ENCODE measurements at regions not wholly inside any gene's neighbourhood (a gene's known extent, or its start where the extent isn't known, plus 50 kb on each side); places are given as distances from the start of the nearest gene placed in this dataset.
"Not testable (repeated sequence)": the region's sequence is repeated elsewhere in the genome, so short reads cannot be mapped to it uniquely, and the experiment has no call there.

DNA sequence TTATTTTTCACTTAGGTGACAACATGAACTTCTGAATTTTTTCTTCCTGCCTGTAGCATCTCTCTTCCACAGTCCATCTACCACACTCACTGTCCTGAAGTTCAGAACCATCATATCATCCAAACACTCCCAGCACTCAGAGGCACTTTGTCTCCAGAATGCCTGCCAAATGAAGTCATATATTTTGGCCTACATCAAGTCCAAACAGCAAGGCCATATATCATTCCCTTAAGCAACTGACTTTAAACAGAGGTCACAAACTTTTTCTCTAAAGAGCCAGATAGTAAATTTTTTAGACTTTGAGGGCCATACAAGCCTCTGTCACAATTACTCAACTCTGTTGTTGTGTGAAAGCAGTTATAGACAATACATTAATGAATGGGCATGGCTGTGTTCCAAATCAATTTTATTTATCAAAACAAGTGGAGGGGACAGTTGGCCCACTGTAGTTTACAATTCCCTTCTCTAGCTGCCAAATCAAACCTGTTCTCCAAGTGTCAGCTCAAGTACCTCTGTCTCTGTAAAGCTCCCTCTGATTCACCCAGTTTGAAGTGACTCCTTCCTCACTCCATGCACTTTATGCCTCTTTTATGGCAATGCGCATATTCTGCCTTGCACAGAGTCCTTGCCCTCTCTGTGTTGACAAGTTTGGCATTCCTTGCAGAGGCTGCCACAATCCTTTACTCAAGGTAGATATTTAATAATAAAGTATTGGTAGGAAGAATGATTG lies 305.7 kb downstream of the FZD1 start:
- DNase-seq: no peak

DNA sequence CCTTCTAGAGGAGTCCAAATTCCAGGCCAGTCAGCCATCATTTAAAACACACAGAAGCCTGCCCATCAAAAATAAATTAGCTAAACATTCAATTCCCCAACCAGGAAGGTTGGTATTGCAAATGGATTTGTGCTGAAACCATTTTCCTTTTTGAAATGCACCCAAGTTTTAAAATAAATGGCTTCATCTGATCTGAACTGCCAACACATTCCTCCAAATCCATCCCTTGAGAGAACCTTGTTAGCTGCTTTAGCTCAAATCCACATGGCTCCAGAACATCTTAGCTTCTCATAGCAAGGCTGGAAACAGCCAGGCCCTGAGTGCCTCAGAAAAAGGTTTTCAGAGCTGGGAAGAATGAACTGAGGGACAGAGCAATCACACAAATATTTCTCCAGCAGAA lies 306.3 kb downstream of the FZD1 start:
- no peak for DNase-seq

DNA sequence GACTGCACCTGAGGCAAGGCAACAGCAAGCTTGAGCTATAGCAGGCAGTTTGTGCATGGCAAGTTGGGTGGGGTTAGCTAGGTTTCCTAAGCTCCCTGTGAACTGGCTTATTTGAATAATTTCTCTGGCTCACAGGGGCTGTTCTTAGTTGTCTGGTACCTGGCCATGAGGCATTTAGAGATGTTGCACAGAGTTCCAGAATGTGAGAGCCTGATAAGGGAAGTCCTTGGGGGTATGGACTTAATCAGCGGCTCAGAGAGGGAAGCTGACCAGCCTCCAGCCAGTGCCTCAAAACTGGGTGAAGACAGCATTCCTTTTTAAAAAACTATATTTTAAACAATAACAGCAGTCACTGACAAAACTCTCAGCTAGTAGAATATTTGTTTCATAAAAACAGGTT lies 307.4 kb downstream of the FZD1 start:
- DNase-seq: no peak

DNA sequence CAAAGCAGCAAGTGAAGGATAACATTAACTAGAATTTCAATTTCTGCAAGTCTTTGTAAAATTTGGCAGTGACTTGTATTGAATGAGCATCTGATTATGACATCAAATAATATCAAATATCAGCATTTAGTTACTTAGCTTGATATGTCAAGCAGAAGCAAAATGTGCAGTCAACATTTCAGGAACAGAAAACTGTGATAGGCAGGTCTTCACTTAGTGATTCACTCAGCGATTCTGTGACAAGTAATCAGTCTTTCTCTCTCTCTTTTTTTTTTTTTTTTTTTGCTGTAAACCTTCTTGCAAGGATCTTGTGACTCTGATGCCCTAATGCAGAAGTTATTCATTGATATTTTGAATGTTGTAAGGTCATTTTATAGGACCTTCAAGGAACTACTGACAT lies 307.1 kb downstream of the MTERF1 start:
- DNase-seq: no peak

DNA sequence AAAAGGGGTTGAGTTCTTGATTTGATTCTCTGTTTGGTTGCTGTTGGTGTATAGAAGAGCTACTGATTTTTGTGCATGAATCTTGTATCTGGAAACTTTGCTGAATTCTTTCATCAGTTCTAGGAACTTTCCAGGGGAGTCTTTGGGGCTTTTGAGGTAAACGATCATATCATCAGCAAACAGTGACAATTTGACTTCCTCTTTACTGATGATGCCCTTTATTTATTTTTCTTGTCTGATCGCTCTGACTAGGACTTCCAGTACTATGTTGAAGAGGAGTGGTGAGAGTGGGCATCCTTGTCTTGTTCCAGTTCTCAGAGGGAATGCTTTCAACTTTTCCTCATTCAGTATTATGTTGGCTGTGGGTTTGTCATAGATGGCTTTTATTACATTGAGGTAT lies 304.0 kb downstream of the MTERF1 start:
- DNase-seq: not testable (repeated sequence)

DNA sequence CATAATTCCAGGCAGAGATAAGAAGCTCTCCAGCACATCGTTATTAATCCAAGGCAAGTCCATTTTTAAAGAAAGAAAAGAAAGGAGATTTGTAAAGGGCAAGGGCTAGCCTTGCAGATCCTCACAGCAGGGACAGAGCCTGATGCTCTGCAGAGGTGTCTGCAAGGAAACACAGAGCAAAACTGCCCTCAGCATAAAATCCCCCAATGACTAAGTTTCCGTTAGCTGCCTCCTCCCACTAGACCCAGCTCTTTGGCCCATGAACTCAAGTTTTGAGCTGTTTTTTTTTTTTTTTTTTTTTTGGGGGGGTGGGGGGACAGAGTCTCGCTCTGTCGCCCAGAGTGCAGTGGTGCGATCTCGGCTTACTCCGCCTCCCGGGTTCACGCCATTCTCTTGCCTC lies 300.7 kb downstream of the MTERF1 start:
- DNase-seq: no peak

DNA sequence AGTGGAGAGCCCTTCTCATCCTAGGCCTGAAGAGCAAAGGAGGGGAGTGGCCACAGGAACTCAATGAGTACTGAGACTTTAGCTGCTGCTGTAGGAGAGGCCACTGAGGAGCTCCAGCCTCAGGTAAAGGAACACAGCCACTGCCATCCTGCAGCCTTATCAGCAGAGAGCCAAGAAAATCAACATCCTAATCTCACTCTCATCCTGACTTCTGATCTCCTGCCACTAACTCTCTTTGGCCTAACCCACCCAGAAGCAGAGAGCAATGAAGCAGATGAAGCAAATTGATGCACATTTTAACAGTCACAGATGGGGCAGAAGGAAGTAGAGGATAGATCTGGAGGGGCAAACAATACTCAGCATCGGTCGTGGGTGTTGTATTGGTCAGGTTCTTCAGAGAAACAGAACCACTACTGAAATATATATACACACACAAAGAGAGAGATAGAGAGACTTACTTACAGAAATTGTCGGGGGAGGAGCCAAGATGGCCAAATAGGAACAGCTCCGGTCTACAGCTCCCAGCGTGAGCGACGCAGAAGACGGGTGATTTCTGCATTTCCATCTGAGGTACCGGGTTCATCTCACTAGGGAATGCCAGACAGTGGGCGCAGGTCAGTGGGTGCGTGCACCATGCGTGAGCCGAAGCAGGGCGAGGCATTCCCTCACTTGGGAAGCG lies 297.6 kb downstream of the MTERF1 start:
- no peak for DNase-seq

DNA sequence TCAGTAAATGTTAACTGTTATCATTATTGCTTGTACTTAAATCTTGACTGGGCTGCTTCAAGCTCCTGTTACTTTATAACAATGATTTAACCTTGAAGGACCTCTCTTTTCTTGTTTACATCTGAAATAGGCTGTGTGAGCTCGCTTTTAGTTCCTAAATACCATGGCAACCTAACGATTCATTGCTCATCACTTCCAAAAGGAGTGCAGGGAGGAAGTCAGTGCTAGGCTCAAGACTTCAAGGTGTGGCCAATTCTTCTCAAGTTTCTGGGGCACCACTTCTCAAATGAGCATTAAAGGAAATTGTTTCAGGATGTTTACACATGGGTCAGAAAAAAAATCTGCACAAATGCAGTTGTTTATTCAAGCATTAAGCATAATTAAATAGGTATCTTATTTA lies 284.2 kb downstream of the MTERF1 start:
- DNase-seq: no peak

DNA sequence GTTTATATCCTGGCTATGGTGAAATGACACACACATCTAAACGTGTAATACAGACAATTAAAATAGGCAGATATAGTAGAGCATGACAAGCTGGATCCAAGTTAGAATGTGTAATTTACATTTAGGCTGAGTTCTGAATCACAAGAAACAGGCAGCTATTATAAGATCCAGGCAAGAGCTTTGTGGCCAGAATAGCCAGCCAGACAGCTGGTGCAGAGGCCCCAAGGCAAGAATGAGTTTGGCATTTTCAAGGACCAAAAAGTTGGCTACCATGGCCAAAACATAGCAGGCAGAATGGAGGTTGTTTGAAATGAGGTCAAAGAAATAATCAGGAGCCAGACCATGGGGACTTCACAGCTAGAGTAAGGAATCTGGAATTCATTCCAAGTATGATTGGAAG lies 281.7 kb downstream of the MTERF1 start:
- no peak for DNase-seq

DNA sequence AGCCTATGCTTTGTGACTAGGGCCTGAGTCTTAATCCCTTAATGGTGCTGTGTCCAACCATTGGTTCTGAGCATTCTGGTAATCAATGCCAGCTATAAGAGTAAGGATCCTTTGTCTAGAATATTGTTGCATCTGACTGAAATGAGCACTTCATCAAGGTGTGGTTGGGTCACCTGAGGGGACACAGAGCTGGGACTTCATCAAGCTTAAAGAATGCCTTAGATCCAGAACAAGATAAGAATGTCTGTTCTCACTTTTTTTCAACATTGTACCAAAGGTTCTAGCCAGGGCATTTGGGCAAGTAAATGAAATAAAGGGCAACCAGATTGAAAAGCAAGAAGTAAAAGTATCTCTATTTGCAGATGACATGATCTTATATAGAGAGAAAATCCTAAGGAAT lies 280.4 kb downstream of the MTERF1 start:
- DNase-seq: no peak

DNA sequence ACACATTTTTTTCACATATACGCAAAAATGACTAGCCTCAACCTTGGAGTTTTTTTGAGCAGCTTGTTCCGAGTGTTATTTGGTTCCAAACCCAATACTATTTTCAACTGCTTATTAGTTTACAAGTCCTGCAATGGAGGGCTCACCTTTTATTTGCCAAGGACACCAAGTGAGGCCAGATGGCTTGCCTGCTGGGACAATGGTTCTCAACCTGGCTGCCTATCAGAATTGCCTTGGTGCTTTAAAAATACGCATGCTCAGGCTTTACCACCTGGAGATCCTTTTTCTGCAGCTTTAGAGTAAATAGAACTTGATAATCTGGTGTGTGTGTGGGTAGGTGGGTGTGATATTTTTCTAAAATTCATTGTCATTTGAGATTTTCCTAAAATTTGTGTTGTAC lies 276.8 kb downstream of the MTERF1 start:
- peak; percentile 20 to 50 for DNase-seq

DNA sequence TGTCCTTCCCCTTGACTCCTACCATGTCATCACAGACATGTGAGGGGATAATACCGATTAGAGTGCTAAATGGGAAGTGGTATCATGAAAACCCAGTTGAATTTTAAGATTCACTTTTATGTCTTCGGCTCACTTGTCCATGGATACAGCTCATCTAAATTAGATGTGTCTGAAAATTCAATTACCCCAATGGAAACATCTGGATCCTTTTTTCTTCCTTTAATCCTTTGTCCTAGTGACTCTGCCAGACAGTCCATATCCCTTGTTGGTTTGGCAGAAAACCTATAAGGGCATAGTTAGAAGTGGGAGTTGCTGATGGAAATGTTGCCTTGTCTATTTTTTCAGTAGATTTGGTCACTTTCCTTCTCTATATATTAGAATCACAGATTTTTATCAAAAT lies 271.9 kb downstream of the MTERF1 start:
- DNase-seq: no peak

DNA sequence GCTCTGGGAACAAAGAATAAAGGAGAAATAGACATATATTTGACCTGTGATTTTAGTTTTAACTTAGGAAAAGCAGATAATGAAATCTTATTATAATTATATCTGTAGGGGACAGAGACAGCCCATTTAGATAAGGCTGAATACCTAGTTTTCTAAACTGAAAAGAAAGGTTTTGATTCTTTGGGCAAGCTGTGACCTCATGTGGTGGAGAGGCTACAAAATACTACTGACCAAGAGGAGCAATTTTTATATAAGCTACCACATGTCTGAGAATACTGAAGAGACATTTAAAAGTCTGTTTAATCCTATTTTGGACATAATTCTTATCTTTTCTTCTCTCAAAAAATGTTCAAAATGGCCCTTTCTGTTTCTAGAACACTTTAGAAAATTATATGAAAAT lies 271.0 kb downstream of the MTERF1 start:
- DNase-seq: no peak

DNA sequence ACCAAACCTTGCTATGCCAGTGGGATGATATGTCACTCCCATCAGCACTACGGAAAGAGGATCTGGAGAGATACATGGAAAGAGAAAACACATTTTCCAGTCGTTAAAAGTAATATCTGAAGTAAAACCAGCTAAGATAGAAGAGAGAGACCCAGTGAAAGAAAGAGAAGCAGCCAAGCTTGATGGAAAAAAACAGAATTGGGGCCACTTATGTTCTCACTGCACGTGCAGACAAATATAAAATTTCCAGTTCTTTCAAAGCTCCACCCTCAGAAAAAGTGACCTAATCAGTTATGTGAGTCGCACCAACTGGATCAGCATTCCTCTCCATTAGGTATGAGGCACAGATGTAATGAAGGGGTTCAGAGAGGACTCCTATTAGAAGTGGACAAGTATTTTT lies 266.1 kb downstream of the MTERF1 start:
- DNase-seq: no peak

DNA sequence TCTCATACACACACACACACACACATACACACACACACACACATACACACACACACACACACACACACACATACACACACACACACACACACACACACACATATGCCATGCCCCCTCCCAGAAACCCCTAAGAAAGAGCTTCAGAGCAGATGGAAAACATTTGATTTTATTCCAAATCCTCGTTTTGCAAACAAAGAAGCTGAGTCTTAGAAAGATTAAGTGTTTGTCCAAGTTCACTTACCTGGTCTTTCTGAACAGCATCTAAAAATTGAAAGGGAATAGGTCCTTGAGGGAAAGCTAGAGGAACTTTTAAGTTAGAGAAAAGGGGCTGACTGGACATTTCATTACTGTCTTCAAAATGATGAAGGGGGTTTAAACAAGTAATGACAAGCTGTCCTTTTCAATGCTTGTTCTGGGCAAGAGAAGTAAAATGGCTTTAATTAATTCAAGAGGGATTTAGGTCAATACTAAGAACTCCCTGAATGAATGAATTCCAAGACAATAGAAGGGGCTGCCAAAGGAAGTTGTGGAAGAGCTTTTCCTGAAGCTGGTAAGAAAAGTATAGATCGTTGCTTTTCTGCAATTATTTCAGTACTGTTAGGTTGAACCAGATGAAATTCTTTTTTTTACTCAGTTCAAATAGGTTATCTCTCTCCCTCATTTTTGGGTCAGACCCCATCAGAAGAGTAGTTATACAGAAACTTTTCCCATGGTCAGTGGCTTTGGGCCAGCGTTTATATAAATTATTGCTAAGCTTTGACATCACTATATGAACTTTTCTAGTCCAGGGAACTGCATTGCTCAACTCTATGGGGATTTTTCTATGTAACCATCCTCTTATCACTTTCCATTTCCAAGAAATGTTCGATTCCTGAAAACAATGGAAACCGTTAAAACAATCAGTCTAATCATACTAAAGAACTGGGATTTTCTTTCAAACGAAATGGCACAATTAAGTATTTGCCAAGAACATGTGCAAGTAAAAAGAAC lies 261.4 kb downstream of the MTERF1 start:
- peak in 1 of 2 experiments; percentile 20 for DNase-seq

DNA sequence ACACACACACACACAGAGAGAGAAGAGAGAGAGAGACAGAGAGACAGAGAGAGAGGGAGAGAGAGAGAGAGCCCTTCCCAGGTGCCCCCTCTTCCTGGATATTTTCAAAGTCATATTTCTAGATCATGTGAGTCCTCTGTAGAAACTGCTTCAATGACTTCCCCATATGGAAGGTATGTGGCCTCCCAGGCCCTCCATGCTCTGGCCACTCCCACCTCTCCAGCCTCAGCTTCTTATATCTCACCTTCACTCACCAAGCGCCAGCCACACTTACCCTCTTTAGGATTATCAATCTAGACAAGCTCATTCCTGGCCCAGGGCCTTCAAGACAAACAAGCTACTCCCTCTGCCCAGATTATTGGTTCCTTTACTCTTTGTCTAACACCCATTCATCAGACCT lies 259.7 kb downstream of the MTERF1 start:
- no peak for DNase-seq

DNA sequence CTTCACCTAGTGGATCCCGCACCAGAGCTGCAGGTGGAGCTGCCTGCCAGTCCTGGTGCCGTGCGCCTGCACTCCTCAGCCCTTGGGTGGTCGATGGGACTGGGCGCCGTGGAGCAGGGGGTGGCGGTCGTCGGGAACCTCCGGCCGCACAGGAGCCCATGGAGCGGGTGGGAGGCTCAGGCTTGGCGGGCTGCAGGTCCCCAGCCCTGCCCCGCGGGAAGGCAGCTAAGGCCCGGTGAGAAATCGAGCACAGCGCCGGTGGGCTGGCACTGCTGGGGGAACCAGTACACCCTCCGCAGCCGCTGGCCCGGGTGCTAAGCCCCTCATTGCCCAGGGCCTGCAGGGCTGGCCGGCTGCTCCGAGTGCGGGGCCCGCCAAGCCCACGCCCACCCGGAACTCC lies 253.2 kb downstream of the MTERF1 start:
- DNase-seq: not testable (repeated sequence)

DNA sequence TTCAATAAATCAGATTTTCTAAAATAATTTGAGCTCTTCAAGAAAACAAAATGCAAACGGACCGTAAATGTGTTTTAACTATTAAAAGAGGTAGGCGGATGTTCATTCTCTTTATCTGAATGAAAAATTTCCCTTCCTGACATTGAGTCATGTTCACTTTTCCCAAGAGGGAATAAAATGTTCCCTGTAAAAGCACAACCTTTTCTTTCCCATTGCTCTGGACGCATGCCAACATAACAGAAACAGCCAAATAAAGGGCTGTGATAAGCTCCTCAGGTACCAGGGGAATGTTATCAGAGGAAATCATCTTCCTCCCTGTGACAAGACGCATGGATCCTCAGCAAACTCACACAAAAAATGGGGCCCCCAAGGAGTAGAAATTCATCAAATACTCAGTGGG lies 251.8 kb downstream of the MTERF1 start:
- no peak for DNase-seq

DNA sequence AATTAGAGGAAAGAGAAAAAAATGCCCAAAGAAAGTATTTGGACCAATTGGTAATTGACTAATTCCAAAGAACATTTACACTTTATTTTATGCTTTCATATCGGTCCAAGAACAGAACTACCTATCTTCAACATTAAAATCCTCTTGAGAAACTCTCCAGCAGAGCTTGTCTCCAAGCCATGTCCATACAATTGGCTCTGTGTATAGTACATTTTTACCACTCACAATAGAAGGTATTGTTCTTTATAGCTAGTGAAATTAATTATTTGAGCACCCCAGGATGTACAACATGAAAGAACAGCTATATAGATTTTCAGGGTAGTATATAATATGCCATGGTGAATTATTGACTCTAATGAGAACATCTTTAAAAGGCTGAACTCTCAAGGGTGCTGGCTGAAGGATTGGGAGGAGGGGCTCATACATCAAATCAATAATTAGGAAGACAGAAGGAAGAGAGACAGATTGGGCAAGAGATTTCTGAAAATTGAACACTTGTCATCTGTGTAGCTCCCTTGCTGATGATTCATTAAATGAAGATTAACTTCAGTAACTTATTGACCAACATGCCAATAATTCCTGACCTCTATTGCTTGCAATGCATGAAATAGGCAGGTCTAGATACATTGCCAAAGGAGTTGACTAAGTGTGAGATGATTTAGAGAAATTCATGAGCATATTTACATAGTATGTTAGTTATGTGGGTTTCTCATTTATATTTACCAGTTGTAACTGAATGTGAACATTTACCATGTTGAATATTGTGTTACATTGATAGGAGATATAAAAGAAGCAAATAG lies 249.7 kb downstream of the MTERF1 start:
- DNase-seq: peak in 1 of 2 experiments; percentile 56

DNA sequence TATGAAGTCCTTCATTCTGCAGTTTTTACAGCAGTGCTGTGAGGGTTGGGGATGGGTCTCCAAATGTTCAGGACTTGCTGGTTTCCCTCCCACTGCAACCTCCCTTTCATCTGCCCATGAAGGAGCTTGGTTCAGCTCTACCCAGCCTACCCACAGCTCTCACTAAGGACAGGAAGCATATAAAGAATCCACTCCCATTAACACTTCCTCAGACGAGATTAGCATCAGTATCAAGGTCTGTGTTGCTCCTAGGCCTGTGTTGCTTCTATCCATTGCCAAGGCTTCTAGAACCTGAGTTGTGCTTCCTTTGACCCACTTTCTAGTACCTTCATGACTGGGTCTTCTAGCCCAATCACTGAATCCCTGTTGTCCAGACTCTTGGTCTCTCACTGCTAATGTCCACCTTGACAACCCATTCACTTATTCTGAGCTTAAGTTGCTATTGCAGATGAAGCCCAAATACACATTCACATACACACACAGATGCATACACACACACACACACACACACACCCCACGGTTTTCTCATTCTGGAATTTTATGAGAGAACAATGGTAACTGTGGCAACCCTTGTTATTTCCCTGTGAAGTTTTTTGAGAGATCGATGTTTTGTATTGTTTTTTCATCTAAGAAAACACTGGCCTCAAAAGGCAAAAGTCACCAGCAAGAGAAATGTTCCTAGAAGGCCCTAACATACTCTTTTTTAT lies 248.1 kb downstream of the MTERF1 start:
- DNase-seq: no peak

DNA sequence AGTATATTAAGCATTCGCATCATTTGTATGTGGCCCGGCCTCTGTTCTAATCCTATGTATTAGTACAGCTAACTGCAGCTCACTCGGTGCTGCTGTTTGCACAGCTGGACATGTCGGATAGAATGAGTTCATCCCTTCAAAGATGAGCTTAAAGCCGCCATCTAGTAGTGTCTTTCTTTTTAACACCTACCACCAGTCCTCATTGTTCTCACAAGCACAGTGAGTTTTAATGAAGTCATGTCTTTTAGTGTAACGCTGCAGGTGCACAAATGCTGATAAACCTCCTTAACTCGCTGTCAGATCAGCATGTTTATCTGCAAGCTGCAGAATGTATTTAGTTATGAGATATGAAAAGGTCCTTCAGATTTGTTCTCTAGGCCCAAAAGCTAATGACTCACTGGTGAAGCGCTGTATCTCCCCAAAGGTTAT lies 247.5 kb downstream of the MTERF1 start:
- DNase-seq: no peak
